HEK293 (cell line): ENCODE measurements at regions not wholly inside any gene's neighbourhood (a gene's known extent, or its start where the extent isn't known, plus 50 kb on each side); places are given as distances from the start of the nearest gene placed in this dataset.

Experiments
- CTCF ChIA-PET: fragments of 350-600 bp; formaldehyde crosslinking; extraction: SDS; loops from one replicate; lab custom pipeline; 2021; ENCODE audit warnings: antibody characterized with exemption; lab: Yijun Ruan, JAX
- POLR2A ChIA-PET: fragments of 300-600 bp; formaldehyde crosslinking; extraction: SDS; loops from one replicate; lab custom pipeline; 2020; ENCODE audit warnings: antibody characterized with exemption, inconsistent platforms; lab: Yijun Ruan, JAX
- H3K27ac ChIP-seq: fragments of 200-500 bp; sonication (Bioruptor generic); 2 replicates; pipeline ENCODE4 v1.5.1; 2014; ENCODE audit warnings: low read depth, low read length, control low read depth, inconsistent platforms; ENCODE audit errors: extremely low read depth
- H3K36me3 ChIP-seq, 2 experiments: fragments of 200-500 bp in 1 of 2; sonication (Bioruptor generic) in 1 of 2; 1 replicate in 1 of 2; 2 replicates in 1 of 2; pipeline ENCODE4 v1.5.1; 2014 to 2017; ENCODE audit warnings: inconsistent platforms in 2 of 2, low read length in 2 of 2; ENCODE audit not compliant: control insufficient read depth in 2 of 2, insufficient read depth in 1 of 2
- H3K4me1 ChIP-seq: fragments of 200-500 bp; sonication (Bioruptor generic); 2 replicates; pipeline ENCODE4 v1.5.1; 2014; ENCODE audit warnings: mild to moderate bottlenecking, low read length, inconsistent platforms; ENCODE audit not compliant: control insufficient read depth, insufficient read depth
- H3K4me3 ChIP-seq: 2 replicates; pipeline ENCODE4 v1.5.1; 2011; ENCODE audit warnings: low read depth, mild to moderate bottlenecking, control low read depth, low read length, moderate library complexity
- H3K9me3 ChIP-seq: fragments of 200-500 bp; sonication (Bioruptor generic); 2 replicates; pipeline ENCODE4 v1.5.1; 2014; ENCODE audit warnings: low read depth, low read length, inconsistent platforms; ENCODE audit not compliant: control insufficient read depth, insufficient read depth
- EGR2 ChIP-seq: fragments of 450-650 bp; formaldehyde crosslinking; IDR thresholded peaks from 2 replicates; pipeline ENCODE4 v1.5.1; 2016; ENCODE audit warnings: low read depth, missing biosample characterization, missing genetic modification characterization
- ELK4 ChIP-seq: IDR thresholded peaks from 2 replicates; pipeline ENCODE4 v1.6.1; 2011; ENCODE audit warnings: mild to moderate bottlenecking, low read depth, low read length, borderline replicate concordance
- FEZF1 ChIP-seq: fragments of 450-650 bp; formaldehyde crosslinking; IDR thresholded peaks from 2 replicates; pipeline ENCODE4 v1.5.1; 2016; ENCODE audit warnings: missing biosample characterization, missing genetic modification characterization
- KLF1 ChIP-seq: fragments of 450-650 bp; formaldehyde crosslinking; IDR thresholded peaks from 2 replicates; pipeline ENCODE4 v1.5.1; 2016; ENCODE audit warnings: missing biosample characterization, missing genetic modification characterization
- KLF16 ChIP-seq: fragments of 450-650 bp; formaldehyde crosslinking; IDR thresholded peaks from 2 replicates; pipeline ENCODE4 v1.5.1; 2017; ENCODE audit warnings: missing biosample characterization, missing genetic modification characterization
- KLF7 ChIP-seq: fragments of 450-650 bp; formaldehyde crosslinking; IDR thresholded peaks from 2 replicates; pipeline ENCODE4 v1.5.1; 2016; ENCODE audit warnings: missing biosample characterization, missing genetic modification characterization, borderline replicate concordance
- MYNN ChIP-seq: fragments of 450-650 bp; formaldehyde crosslinking; IDR thresholded peaks from 2 replicates; pipeline ENCODE4 v1.5.1; 2016; ENCODE audit warnings: missing biosample characterization, missing genetic modification characterization, borderline replicate concordance
- OSR2 ChIP-seq: fragments of 450-650 bp; formaldehyde crosslinking; IDR thresholded peaks from 2 replicates; pipeline ENCODE4 v1.5.1; 2016; ENCODE audit warnings: missing biosample characterization, missing genetic modification characterization
- PRDM2 ChIP-seq: fragments of 450-650 bp; formaldehyde crosslinking; IDR thresholded peaks from 2 replicates; pipeline ENCODE4 v1.5.1; 2016; ENCODE audit warnings: missing biosample characterization, missing genetic modification characterization, borderline replicate concordance
- ZFHX2 ChIP-seq: fragments of 450-650 bp; formaldehyde crosslinking; conservative IDR thresholded peaks from 2 replicates; pipeline ENCODE4 v1.5.1; 2016; ENCODE audit warnings: missing biosample characterization, missing genetic modification characterization
- ZFP37 ChIP-seq: fragments of 450-650 bp; formaldehyde crosslinking; IDR thresholded peaks from 2 replicates; pipeline ENCODE4 v1.5.1; 2016; ENCODE audit warnings: missing biosample characterization, missing genetic modification characterization
- ZNF133 ChIP-seq: fragments of 450-650 bp; formaldehyde crosslinking; IDR thresholded peaks from 2 replicates; pipeline ENCODE4 v1.5.1; 2016; ENCODE audit warnings: missing biosample characterization, missing genetic modification characterization
- ZNF146 ChIP-seq: fragments of 450-650 bp; formaldehyde crosslinking; IDR thresholded peaks from 2 replicates; pipeline ENCODE4 v1.5.1; 2016; ENCODE audit warnings: missing biosample characterization, missing genetic modification characterization
- ZNF16 ChIP-seq: fragments of 450-650 bp; formaldehyde crosslinking; IDR thresholded peaks from 2 replicates; pipeline ENCODE4 v1.5.1; 2016; ENCODE audit warnings: low read depth, missing biosample characterization, missing genetic modification characterization
- ZNF335 ChIP-seq: fragments of 450-650 bp; formaldehyde crosslinking; conservative IDR thresholded peaks from 2 replicates; pipeline ENCODE4 v1.5.1; 2016; ENCODE audit warnings: missing biosample characterization, missing genetic modification characterization
- ZNF366 ChIP-seq: fragments of 450-650 bp; formaldehyde crosslinking; conservative IDR thresholded peaks from 2 replicates; pipeline ENCODE4 v1.5.1; 2016; ENCODE audit warnings: missing biosample characterization, missing genetic modification characterization
- ZNF394 ChIP-seq: fragments of 450-650 bp; formaldehyde crosslinking; IDR thresholded peaks from 2 replicates; pipeline ENCODE4 v1.5.1; 2016; ENCODE audit warnings: missing biosample characterization, missing genetic modification characterization, mild to moderate bottlenecking, moderate library complexity, borderline replicate concordance
- ZNF423 ChIP-seq: fragments of 450-650 bp; formaldehyde crosslinking; IDR thresholded peaks from 2 replicates; pipeline ENCODE4 v1.5.1; 2016; ENCODE audit warnings: missing biosample characterization, missing genetic modification characterization
- ZNF433 ChIP-seq: fragments of 450-650 bp; formaldehyde crosslinking; IDR thresholded peaks from 2 replicates; pipeline ENCODE4 v1.5.1; 2016; ENCODE audit warnings: missing biosample characterization, missing genetic modification characterization, low read depth
- ZNF529 ChIP-seq: fragments of 450-650 bp; formaldehyde crosslinking; IDR thresholded peaks from 2 replicates; pipeline ENCODE4 v1.5.1; 2017; ENCODE audit warnings: missing genetic modification characterization, missing biosample characterization; ENCODE audit not compliant: insufficient replicate concordance
- ZNF621 ChIP-seq: fragments of 450-650 bp; formaldehyde crosslinking; IDR thresholded peaks from 2 replicates; pipeline ENCODE4 v1.5.1; 2017; ENCODE audit warnings: missing biosample characterization, missing genetic modification characterization
- ZNF660 ChIP-seq: fragments of 450-650 bp; IDR thresholded peaks from 2 replicates; pipeline ENCODE4 v1.5.1; 2018; ENCODE audit warnings: missing biosample characterization, mild to moderate bottlenecking, missing genetic modification characterization
- ZNF76 ChIP-seq: fragments of 450-650 bp; formaldehyde crosslinking; IDR thresholded peaks from 2 replicates; pipeline ENCODE4; 2016; ENCODE audit warnings: low read depth, missing biosample characterization, missing genetic modification characterization, borderline replicate concordance
- ZNF776 ChIP-seq: fragments of 450-650 bp; formaldehyde crosslinking; IDR thresholded peaks from 2 replicates; pipeline ENCODE4 v1.5.0; 2017; ENCODE audit warnings: missing biosample characterization, missing genetic modification characterization, borderline replicate concordance
- TF ChIP-seq, protein P1 (sequence below): fragments of 450-650 bp; formaldehyde crosslinking; IDR thresholded peaks from 2 replicates; pipeline ENCODE4; 2016; ENCODE audit warnings: missing biosample characterization, missing genetic modification characterization
- TF ChIP-seq, protein P2 (sequence below): fragments of 450-650 bp; formaldehyde crosslinking; IDR thresholded peaks from 2 replicates; pipeline ENCODE4 v1.5.1; 2016; ENCODE audit warnings: missing biosample characterization, missing genetic modification characterization

- TF ChIP-seq ZNF621 (tag by site-specific recombination) (no peak), ZNF366 (tag by site-specific recombination) (no peak), ZNF146 (no peak), ZNF76 (tag by site-specific recombination) (no peak), ZFP37 (no peak), ZNF133 (tag by site-specific recombination) (no peak), KLF16 (tag by site-specific recombination) (no peak), FEZF1 (tag by site-specific recombination) (no peak), ZNF423 (tag by site-specific recombination) (no peak), KLF7 (no peak)
- TF ChIP-seq, protein P1, sequence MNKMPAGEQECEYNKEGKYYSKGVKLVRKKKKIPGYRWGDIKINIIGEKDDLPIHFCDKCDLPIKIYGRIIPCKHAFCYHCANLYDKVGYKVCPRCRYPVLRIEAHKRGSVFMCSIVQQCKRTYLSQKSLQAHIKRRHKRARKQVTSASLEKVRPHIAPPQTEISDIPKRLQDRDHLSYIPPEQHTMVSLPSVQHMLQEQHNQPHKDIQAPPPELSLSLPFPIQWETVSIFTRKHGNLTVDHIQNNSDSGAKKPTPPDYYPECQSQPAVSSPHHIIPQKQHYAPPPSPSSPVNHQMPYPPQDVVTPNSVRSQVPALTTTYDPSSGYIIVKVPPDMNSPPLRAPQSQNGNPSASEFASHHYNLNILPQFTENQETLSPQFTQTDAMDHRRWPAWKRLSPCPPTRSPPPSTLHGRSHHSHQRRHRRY (tag by site-specific recombination) = no peak
Observed at GRCh38 chr1:183716286-183716685, 63.2 kb upstream of the APOBEC4 start (continued).

- Histone ChIP-seq H3K27ac (no peak overlapping the region), H3K9me3 (no peaks in the 10 kb centered on the region), H3K36me3 (no peaks in the 10 kb centered on the region), H3K4me1 (no peaks in the 10 kb centered on the region), H3K4me3 (no peak overlapping the region)
- ChIA-PET POLR2A (no interaction called here), CTCF (interaction anchor here (1.4 kb wide), 1 partner anchor 204 kb away, joined by 4 read pairs; no protein-coding TSS in a partner anchor)
- TF ChIP-seq KLF1 (tag by site-specific recombination) (peak; percentile 27; the same call in 1 of the 2 replicates), FEZF1 (tag by site-specific recombination) (peak; percentile 46; the same call in 1 of the 2 replicates), PRDM2 (tag by site-specific recombination) (no peak), MYNN (no peak), ZNF366 (tag by site-specific recombination) (no peak), ZNF776 (tag by site-specific recombination) (no peak), ZNF16 (tag by site-specific recombination) (no peak), KLF16 (tag by site-specific recombination) (no peak)
Observed at GRCh38 chr1:183711741-183712361, 58.7 kb upstream of the APOBEC4 start.

- no peak overlapping the region for H3K27ac ChIP-seq
- ChIA-PET CTCF (no interaction called here), POLR2A (no interaction called here)
- no peaks in the 10 kb centered on the region for H3K4me1 ChIP-seq
- H3K36me3 ChIP-seq = no peaks in the 10 kb centered on the region
- TF ChIP-seq OSR2 (tag by site-specific recombination) (no peak), ZNF335 (tag by site-specific recombination) (no peak), EGR2 (tag by site-specific recombination) (peak; percentile 82), ZNF529 (tag by site-specific recombination) (no peak), ZNF394 (no peak), ZFHX2 (peak; percentile 78), ZNF660 (tag by site-specific recombination) (no peak), ZNF433 (tag by site-specific recombination) (no peak), ELK4 (no peak)
- TF ChIP-seq, protein P2, sequence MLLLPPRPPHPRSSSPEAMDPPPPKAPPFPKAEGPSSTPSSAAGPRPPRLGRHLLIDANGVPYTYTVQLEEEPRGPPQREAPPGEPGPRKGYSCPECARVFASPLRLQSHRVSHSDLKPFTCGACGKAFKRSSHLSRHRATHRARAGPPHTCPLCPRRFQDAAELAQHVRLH = no peak
- no peak overlapping the region for H3K4me3 ChIP-seq
- no peaks in the 10 kb centered on the region for H3K9me3 ChIP-seq
Observed at GRCh38 chr1:183711165-183711682, 58.1 kb upstream of the APOBEC4 start.
